BJ (cell line): ENCODE measurements at regions not wholly inside any gene's neighbourhood (a gene's known extent, or its start where the extent isn't known, plus 50 kb on each side); places are given as distances from the start of the nearest gene placed in this dataset.

Experiments
- CTCF ChIA-PET: fragments of 350-600 bp; formaldehyde crosslinking; extraction: SDS; loops from one replicate; lab custom pipeline; 2021; ENCODE audit warnings: antibody characterized with exemption, inconsistent platforms; lab: Yijun Ruan, JAX
- POLR2A ChIA-PET: fragments of 300-600 bp; sonication (Branson Sonifier 250); formaldehyde crosslinking; extraction: SDS; loops from one replicate; lab custom pipeline; 2021; ENCODE audit warnings: antibody characterized with exemption; lab: Charles Lee
- DNase-seq: peaks from one replicate; pipeline ENCODE4 v3.0.0-alpha.2; 2011; ENCODE audit warnings: low read depth
- H3K27me3 ChIP-seq: 2 replicates; pipeline ENCODE4 v1.6.0; 2011; ENCODE audit warnings: low read length; ENCODE audit not compliant: control insufficient read depth, insufficient read depth
- H3K36me3 ChIP-seq: 2 replicates; pipeline ENCODE4 v1.5.1; 2011; ENCODE audit warnings: low read length; ENCODE audit not compliant: control insufficient read depth, insufficient read depth
- H3K4me3 ChIP-seq: 2 replicates; pipeline ENCODE4 v1.5.1; 2011; ENCODE audit warnings: low read depth, mild to moderate bottlenecking, control low read depth, low read length
- TF ChIP-seq, protein P1 (sequence below): IDR thresholded peaks from 2 replicates; pipeline ENCODE4 v1.5.1; 2011; ENCODE audit warnings: low read depth, mild to moderate bottlenecking, control low read depth, inconsistent platforms, low read length, moderate library complexity; ENCODE audit not compliant: insufficient read depth

DNA sequence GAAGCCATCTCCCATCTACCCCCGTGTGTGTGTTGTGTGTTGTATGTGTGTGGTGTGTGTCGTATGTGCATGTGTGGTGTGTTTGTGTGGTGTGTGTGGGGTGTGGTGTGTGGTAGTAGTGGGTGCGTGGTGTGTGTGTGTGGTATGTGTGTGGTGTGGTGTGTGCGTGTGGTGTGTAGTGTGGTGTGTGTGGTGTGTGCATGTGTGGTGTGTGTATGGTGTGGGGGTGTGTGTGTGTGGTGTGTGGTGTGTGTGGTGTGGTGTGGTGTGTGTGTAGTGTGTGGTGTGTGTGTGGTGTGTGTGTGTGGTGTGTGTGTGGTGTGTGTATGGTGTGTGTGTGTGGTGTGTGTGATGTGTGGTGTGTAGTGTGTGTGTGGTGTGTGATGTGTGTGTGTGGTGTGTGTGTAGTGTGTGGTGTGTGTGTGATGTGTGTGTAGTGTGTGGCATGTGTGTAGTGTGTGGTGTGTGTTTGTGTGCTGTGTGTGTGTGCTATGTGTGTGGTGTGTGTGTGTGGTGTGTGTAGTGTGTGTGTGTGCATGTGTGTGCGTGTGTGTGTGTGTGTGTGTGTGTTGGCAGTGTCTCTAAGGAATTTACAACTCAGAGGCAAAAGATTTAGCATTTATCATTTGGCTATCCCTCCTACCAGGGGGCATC, 156.3 kb upstream of the TMEM108 start:
- ChIA-PET CTCF (no interaction called here), POLR2A (no interaction called here)
- TF ChIP-seq, protein P1, sequence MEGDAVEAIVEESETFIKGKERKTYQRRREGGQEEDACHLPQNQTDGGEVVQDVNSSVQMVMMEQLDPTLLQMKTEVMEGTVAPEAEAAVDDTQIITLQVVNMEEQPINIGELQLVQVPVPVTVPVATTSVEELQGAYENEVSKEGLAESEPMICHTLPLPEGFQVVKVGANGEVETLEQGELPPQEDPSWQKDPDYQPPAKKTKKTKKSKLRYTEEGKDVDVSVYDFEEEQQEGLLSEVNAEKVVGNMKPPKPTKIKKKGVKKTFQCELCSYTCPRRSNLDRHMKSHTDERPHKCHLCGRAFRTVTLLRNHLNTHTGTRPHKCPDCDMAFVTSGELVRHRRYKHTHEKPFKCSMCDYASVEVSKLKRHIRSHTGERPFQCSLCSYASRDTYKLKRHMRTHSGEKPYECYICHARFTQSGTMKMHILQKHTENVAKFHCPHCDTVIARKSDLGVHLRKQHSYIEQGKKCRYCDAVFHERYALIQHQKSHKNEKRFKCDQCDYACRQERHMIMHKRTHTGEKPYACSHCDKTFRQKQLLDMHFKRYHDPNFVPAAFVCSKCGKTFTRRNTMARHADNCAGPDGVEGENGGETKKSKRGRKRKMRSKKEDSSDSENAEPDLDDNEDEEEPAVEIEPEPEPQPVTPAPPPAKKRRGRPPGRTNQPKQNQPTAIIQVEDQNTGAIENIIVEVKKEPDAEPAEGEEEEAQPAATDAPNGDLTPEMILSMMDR, result no peak
- DNase-seq, result no peak
- no peaks in the 10 kb centered on the region for H3K36me3 ChIP-seq
- no peaks in the 10 kb centered on the region for H3K27me3 ChIP-seq
- no peak overlapping the region for H3K4me3 ChIP-seq

DNA sequence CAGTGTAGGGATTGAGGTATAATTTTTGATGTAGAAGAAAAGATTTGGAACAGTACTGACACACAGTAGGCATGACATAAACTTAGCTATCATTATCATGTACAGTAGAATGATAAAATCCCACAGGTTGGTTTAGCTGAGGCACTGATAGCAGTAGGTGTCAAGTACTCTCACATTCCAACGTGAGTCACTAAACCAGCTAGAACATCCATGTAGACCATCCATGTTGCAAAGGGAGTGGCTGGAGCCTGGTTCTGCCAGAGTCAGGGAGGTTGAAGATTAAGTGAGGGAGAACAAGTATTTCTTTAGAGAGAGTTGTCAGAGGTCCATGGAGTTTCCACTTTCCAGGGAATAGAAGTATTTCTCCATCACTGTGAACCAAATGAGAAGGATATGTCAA, 157.2 kb upstream of the TMEM108 start:
- POLR2A ChIA-PET, result no interaction called here
- CTCF ChIA-PET, result no interaction called here
- TF ChIP-seq, protein P1, result no peak
- no peaks in the 10 kb centered on the region for H3K36me3 ChIP-seq
- H3K27me3 ChIP-seq, result no peaks in the 10 kb centered on the region
- DNase-seq, result no peak
- no peak overlapping the region for H3K4me3 ChIP-seq

DNA sequence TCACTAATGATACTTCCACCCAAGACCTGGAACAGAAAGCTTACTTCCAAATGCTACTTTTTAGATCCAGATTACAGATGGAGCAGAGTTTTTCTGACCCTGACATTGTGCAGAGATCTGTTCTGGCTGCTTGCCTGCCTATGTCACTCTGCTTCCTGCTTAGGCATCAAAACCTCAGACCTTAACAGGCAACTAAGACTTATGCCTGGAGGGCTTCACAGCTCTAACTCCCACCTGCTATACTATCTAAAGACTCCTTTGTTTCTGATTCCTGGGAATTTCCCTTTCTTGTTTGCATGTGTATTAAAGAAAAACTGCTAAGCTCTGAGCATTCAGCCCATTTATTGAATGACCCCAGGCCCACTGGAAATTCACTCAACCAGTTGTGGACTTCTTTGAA, 157.4 kb upstream of the NPHP3 start:
- TF ChIP-seq, protein P1, result no peak
- Histone ChIP-seq H3K4me3 (no peak overlapping the region), H3K36me3 (no peaks in the 10 kb centered on the region), H3K27me3 (no peaks in the 10 kb centered on the region)
- ChIA-PET CTCF (interaction anchor here (0.7 kb wide), 1 partner anchor 8 kb away, joined by 3 read pairs; no protein-coding TSS in a partner anchor), POLR2A (no interaction called here)
- DNase-seq, result no peak

DNA sequence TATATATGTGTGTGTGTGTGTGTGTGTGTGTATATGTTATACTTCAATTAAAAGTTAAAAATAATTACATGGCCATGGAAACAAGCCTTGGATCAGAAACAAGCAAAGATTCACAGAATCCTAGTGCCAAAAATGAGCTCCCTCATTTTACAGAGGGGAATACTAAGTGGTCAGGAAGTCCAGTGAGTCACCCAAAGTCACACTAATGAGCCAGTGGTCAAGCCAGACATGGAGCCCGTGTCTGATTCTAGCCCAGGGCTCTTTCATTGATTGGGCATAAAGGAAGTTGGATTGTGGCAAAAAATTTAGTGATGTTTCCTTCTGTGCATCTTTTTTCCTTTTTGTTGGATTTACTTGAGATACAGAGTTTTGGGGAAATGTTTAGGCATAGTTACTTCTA, 152.5 kb upstream of the NPHP3 start:
- no peak for DNase-seq
- Histone ChIP-seq H3K36me3 (no peaks in the 10 kb centered on the region), H3K27me3 (no peaks in the 10 kb centered on the region; the same call in none of the 2 replicates), H3K4me3 (no peak overlapping the region)
- ChIA-PET CTCF (no interaction called here), POLR2A (no interaction called here)
- TF ChIP-seq, protein P1, result no peak

DNA sequence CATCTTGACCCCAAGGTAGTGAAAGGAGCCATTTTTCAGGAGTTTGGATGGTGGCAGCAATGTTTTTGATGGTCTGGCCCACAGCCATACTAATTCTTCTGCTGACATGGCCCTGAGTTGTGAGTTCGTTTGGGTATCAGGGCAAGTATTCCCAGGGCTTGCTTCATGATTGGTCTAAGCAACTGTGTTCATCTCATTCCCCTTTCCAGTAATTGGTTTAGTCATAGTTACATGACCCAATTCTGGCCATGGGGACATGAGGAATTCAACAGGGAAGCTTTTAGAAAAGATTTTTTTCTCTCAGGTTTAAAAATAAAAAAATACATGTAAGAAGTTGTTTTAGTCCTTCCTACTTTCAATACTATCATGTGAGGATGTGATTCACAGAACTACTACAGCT, 150.5 kb upstream of the NPHP3 start:
- TF ChIP-seq, protein P1, result no peak
- ChIA-PET CTCF (interaction anchor here (1.4 kb wide), 1 partner anchor 169 kb away, joined by 3 read pairs; no protein-coding TSS in a partner anchor), POLR2A (no interaction called here)
- no peaks in the 10 kb centered on the region for H3K36me3 ChIP-seq
- no peak for DNase-seq
- no peaks in the 10 kb centered on the region; the same call in none of the 2 replicates for H3K27me3 ChIP-seq
- no peak overlapping the region for H3K4me3 ChIP-seq
